RCC 7860 (cell line): ENCODE measurements at regions not wholly inside any gene's neighbourhood (a gene's known extent, or its start where the extent isn't known, plus 50 kb on each side); places are given as distances from the start of the nearest gene placed in this dataset.
A peak's percentile ranks its signal among the peaks of the same experiment; 100 is the strongest.

Experiments used
- DNase-seq: peaks from one replicate; pipeline ENCODE4 v3.0.0-alpha.2; 2015; ENCODE audit warnings: low spot score
- FAIRE-seq: peaks from 2 replicates; lab custom pipeline; 2012; peaks lifted over from hg19 to GRCh38; lab: Jason Lieb, UNC

GRCh38 chr4:22045051-22045630 lies 96.6 kb upstream of the KCNIP4 start:
- no peak for FAIRE-seq
- no peak for DNase-seq

DNA sequence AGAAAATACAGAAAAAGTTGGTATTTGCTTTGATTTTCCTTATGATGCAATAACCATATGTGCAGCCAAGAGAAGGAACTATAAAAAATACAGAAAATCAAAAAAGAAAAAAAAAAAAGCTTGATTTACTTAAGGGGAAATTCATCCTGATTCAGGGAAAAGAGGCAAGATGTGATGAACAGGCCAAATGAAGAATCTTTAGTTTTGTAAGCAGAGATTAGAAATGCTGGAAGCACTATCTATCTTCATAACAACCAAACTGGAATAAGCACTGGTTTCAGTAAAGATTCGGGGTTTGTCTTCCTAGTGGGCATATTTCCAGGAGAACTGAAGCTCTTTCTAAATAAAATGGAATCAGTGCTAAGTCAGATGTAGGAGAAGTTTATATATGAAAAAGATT lies 82.9 kb upstream of the KCNIP4 start:
- DNase-seq, result no peak
- no peak for FAIRE-seq

GRCh38 chr4:22030881-22031280 lies 82.3 kb upstream of the KCNIP4 start:
- DNase-seq (no peak), FAIRE-seq (no peak)

DNA sequence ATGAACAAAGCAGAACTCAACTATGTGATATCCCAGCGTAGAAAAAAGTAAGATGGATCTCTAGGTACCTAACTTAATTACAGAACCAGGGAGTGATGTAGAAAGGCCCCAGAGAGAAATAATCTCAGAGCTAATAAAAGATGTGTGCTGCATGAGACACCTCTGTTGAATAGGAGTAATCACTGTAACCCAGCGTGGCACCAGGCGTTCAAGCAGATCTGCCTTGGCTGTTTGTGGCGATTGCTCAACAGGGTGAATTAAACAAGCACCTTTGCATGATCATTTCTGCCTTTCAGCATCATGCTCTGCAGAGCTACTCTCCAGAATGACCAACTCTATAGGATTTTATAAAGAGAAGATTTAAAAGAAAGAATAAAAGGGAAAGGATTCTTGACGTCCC lies 81.7 kb upstream of the KCNIP4 start:
- DNase-seq (no peak), FAIRE-seq (no peak)

GRCh38 chr4:22029803-22030202 lies 81.2 kb upstream of the KCNIP4 start:
- DNase-seq (no peak), FAIRE-seq (no peak)

DNA sequence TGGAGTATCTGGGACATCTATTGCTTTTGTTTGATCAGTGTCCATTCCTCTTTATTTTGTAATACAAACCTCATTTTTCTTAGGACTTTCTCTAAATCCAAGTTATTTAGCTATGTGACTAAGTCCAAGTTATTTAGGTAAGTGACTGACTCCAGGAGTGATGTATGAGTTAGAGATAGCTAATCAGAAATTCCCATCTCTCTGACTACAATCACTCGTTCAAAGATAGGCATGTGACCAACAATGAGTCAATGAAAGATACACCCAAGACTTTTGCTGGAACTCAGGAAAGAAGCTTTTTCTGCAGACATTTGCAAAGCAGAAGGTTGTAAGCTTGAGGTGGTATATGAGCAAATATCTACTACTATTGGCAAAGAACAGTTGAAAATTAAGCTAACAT lies 72.5 kb upstream of the KCNIP4 start:
- DNase-seq (peak; percentile 16), FAIRE-seq (no peak)

GRCh38 chr4:22020129-22020528 lies 71.6 kb upstream of the KCNIP4 start:
- no peak for DNase-seq

DNA sequence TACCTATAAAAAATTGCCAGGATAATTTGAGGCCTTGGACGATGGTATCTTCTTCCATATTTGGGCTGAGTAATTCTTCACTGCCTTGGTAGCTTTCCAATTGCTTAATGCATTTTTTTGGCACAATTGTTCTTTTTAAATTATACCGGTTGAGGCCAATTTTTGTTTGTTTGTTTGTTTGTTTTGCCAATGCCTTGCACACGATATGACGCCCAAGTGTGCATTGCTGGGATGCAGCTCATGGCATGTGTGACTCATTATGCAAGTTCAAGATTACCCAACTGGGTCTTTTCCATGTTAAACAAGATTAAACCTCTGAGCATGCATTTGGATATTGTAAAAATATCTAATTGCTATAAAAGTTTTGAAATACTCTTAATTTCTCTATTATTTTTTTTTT lies 71.1 kb upstream of the KCNIP4 start:
- FAIRE-seq (no peak), DNase-seq (no peak)

More at GRCh38 chr4:22020129-22020528, 71.6 kb upstream of the KCNIP4 start:
- no peak for FAIRE-seq

- DNase-seq (no peak), FAIRE-seq (no peak)
These were observed 65.7 kb upstream of the KCNIP4 start for GRCh38 chr4:22014222-22014741.

DNA sequence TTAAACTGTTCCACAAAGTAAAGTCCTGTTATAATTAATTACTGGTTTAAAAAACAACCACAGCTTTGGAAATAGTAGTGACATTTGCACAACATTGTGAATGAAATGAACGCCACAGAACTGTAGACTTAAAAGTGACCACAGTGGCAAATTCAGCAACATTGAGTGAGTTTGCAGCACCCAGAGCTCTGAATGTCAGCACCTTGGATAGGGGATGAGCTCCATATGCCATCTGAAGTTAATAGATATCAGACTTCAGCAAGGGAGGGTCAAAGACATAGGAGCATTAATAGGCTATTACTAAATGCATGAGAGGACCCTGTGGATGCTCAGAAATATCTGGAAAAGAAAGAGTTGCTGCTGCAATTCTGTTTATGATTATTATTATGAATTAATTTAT lies 55.3 kb upstream of the KCNIP4 start:
- DNase-seq (no peak), FAIRE-seq (no peak)
